OCI-LY1 (cell line): ENCODE measurements at regions not wholly inside any gene's neighbourhood (a gene's known extent, or its start where the extent isn't known, plus 50 kb on each side); places are given as distances from the start of the nearest gene placed in this dataset.

Experiments
- CTCF ChIP-seq: fragments of 200-600 bp; sonication (generic), shearing (Covaris generic); IDR thresholded peaks from 2 replicates; pipeline ENCODE4 v1.5.1; 2017; ENCODE audit warnings: mild to moderate bottlenecking, antibody characterized with exemption, low read length, moderate library complexity, mixed read lengths
- EZH2 ChIP-seq: fragments of 200-600 bp; sonication (generic), shearing (Covaris generic); IDR thresholded peaks from 2 replicates; pipeline ENCODE4 v1.8.0; 2017; ENCODE audit warnings: borderline replicate concordance, mixed run types, mild to moderate bottlenecking, antibody characterized with exemption, low read length, moderate library complexity, mixed read lengths

DNA sequence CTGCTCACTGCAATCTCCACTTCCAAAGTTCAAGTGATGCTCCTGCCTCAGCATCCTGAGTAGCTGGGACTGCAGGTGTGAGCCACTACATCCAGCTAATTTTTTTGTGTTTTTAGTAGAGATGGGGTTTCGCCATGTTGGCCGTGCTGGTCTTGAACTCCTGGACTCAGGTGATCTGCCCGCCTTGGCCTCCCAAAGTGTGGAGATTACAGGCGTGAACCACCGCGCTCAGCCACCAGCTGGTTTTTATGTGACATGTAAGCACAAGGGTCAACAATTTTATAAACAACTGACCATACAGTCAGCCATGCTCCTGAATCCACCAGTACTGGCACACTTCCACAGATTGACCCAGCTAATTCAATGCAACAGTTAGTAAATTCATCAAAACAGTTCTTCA, 526.3 kb upstream of the LRRC4C start:
- no peak for TF ChIP-seq CTCF
- no peak for TF ChIP-seq EZH2
